NCI-H2227 (cell line): ENCODE measurements at regions not wholly inside any gene's neighbourhood (a gene's known extent, or its start where the extent isn't known, plus 50 kb on each side); places are given as distances from the start of the nearest gene placed in this dataset.

ENCODE experiments used
- DNase-seq: peaks from one replicate; lab custom pipeline; 2025; ENCODE audit not compliant: unreplicated experiment; lab: John Stamatoyannopoulos, UW

GRCh38 chr12:115710104-115710564 lies 567.4 kb downstream of the MED13L start:
- no peak for DNase-seq

GRCh38 chr12:115709540-115710011 lies 567.9 kb downstream of the MED13L start:
- DNase-seq: no peak

- DNase-seq: no peak
Measured at GRCh38 chr12:115708801-115709200, 568.7 kb downstream of the MED13L start.

- no peak for DNase-seq
Measured at GRCh38 chr12:115700896-115701465, 576.5 kb downstream of the MED13L start.

GRCh38 chr12:115700081-115700480 lies 577.4 kb downstream of the MED13L start:
- no peak for DNase-seq

- DNase-seq: no peak
Measured at GRCh38 chr12:115698257-115698656, 579.2 kb downstream of the MED13L start.

GRCh38 chr12:115697340-115697739 lies 580.2 kb downstream of the MED13L start:
- peak; percentile 53 for DNase-seq

- DNase-seq: no peak
Measured at GRCh38 chr12:115694564-115694963, 582.9 kb downstream of the MED13L start.

GRCh38 chr12:115693970-115694369 lies 583.5 kb downstream of the MED13L start:
- no peak for DNase-seq

GRCh38 chr12:115691123-115691522 lies 586.4 kb downstream of the MED13L start:
- DNase-seq: no peak

- peak; percentile 12 for DNase-seq
Measured at GRCh38 chr12:115687094-115687493, 590.4 kb downstream of the MED13L start.

- no peak for DNase-seq
Measured at GRCh38 chr12:115683240-115683780, 594.2 kb downstream of the MED13L start.

- DNase-seq: no peak
Measured at GRCh38 chr12:115680967-115681366, 596.5 kb downstream of the MED13L start.

- DNase-seq: no peak
Measured at GRCh38 chr12:115672506-115673080, 604.9 kb downstream of the MED13L start.

- DNase-seq: no peak
Measured at GRCh38 chr12:115672086-115672485, 605.4 kb downstream of the MED13L start.

GRCh38 chr12:115670869-115671268 lies 606.6 kb downstream of the MED13L start:
- no peak for DNase-seq

- peak; percentile 17 for DNase-seq
Measured at GRCh38 chr12:115667116-115667515, 610.4 kb downstream of the MED13L start.

- DNase-seq: no peak
Measured at GRCh38 chr12:115666168-115666567, 611.3 kb downstream of the MED13L start.

- no peak for DNase-seq
Measured at GRCh38 chr12:115661112-115661511, 616.4 kb downstream of the MED13L start.

- no peak for DNase-seq
Measured at GRCh38 chr12:115660211-115660805, 617.2 kb downstream of the MED13L start.

- no peak for DNase-seq
Measured at GRCh38 chr12:115659422-115659821, 618.1 kb downstream of the MED13L start.
